ENCODE measurements at regions not wholly inside any gene's neighbourhood (a gene's known extent, or its start where the extent isn't known, plus 50 kb on each side); places are given as distances from the start of the nearest gene placed in this dataset.
"Not testable (repeated sequence)": the region's sequence is repeated elsewhere in the genome, so short reads cannot be mapped to it uniquely, and the experiment has no call there.

DNA sequence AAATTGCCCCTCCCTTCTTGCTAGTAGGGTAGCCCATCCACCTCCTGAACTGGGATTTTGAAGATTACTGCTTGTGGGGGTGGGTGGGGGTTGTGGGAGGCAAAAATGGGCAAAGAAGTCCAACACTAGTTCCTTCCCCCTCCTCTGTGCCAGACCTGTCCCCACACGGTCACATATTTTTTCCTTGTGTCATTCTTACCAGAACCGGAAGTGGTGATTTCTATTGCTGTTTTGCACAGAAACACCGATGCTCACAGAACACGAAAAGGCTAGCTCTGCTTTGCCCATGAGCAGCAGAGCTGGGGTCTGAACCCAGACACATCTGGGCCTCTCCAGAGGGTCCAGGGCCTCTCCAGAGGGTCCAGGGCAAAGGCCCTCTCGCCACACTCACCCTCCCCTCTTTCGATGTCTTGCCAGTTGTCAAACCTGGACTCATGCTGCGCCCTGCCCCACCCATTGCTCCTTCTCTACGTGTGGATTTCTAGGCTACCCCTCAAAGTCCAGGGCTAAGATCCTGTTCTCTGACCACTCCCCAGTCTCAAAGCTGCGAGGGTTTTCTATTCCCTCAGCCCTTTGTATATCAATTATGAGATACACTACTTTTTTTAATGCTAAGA, 264.4 kb upstream of the MSX2 start:
- DNase-seq (ENCODE audit: low read depth), result no peak
- TF ChIP-seq, protein P1, sequence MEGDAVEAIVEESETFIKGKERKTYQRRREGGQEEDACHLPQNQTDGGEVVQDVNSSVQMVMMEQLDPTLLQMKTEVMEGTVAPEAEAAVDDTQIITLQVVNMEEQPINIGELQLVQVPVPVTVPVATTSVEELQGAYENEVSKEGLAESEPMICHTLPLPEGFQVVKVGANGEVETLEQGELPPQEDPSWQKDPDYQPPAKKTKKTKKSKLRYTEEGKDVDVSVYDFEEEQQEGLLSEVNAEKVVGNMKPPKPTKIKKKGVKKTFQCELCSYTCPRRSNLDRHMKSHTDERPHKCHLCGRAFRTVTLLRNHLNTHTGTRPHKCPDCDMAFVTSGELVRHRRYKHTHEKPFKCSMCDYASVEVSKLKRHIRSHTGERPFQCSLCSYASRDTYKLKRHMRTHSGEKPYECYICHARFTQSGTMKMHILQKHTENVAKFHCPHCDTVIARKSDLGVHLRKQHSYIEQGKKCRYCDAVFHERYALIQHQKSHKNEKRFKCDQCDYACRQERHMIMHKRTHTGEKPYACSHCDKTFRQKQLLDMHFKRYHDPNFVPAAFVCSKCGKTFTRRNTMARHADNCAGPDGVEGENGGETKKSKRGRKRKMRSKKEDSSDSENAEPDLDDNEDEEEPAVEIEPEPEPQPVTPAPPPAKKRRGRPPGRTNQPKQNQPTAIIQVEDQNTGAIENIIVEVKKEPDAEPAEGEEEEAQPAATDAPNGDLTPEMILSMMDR (IDR thresholded peaks at IDR 0.05; ENCODE audit: low read depth, low read length, missing control alignments), result no peak
- H3K4me3 ChIP-seq (ENCODE audit: low read depth, low read length), result no peak overlapping the region

DNA sequence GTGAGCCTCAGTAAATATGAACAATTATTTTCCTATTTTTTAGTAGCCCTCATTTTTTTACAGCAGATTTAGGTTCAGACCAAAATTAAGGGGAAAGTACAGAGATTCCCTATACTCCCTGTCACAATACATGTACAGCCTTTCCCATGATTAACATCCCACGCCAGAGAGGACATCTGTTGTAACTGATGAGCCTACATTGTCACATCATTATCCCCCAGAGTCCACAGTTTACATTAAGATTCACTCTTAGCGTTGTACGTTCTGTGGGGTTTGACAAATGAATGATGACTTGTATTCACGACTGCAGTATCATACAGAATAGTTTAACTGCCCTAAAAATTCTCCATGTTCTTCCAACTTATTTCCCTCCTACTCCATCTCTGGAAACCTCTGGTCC, 262.3 kb upstream of the MSX2 start:
- TF ChIP-seq, protein P1 (IDR thresholded peaks at IDR 0.05; ENCODE audit: low read depth, low read length, missing control alignments), result no peak
- H3K4me3 ChIP-seq (ENCODE audit: low read depth, low read length), result no peak overlapping the region
- DNase-seq (ENCODE audit: low read depth), result no peak

DNA sequence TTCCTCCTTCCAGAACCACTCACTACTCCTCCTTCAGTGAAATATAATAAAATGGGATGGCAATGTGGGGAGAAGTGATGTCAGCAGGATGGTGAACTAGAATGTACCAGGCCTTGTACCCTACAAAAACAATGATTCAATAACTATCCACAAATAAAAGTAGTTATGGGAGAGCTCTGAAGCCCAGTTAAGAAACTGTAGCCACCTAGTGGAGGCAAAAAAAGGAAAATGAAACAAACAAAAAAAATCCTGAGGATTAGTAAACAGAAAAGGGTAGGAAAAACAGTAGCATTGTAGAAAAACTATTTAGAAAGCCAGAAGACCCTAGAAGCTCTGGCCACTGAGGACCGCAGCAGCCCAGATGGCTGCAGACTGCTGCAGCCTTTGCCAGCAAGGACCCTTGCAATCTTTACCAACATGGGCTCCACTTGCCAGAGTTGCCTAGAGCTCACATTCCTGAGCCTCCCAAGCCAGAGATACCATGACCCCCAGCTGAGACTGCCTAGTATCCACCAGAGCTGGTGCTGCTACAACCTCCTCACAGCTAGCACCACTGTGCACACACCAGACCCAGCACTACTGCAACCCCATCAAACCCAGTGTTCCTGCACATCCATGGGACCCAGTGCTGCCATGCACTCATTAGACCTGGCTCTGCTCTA, 259.7 kb upstream of the MSX2 start:
- TF ChIP-seq, protein P1 (IDR thresholded peaks at IDR 0.05; ENCODE audit: low read depth, low read length, missing control alignments), result peak; percentile 7
- DNase-seq (ENCODE audit: low read depth), result no peak
- H3K4me3 ChIP-seq (ENCODE audit: low read depth, low read length), result no peak overlapping the region

DNA sequence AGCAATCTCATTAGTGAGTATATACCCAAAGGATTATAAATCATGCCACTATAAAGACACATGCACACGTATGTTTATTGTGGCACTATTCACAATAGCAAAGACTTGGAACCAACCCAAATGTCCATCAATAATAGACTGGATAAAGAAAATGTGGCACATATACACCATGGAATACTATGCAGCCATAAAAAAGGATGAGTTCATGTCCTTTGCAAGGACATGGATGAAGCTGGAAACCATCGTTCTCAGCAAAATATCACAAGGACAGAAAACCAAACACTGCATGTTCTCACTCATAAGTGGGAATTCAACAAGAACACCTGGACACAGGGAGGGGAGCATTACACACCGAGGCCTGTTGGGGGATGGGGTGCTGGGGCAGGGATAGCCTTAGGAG, 252.9 kb upstream of the MSX2 start:
- H3K4me3 ChIP-seq (ENCODE audit: low read depth, low read length); DNase-seq (ENCODE audit: low read depth): not testable (repeated sequence)

DNA sequence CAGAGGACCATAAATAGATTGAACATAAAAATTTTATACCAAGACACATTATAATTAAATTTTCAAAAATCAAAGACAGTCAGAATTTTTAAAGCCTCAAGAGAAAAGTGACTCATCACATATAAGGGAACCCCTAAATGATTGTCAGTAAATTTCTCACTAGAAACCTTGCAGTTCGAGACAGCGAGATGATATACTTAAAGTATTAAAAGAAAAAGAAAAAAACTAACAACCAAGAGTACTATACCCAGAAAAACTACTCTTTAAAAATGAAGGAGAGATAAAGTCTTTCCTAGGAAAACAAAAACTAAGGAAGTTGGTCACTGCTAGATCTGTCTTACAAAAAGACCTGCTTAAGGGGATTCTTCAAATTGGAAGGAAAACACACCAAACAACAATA, 251.4 kb upstream of the MSX2 start:
- TF ChIP-seq, protein P1 (IDR thresholded peaks at IDR 0.05; ENCODE audit: low read depth, low read length, missing control alignments), result no peak
- DNase-seq (ENCODE audit: low read depth), result no peak
- H3K4me3 ChIP-seq (ENCODE audit: low read depth, low read length), result no peak overlapping the region

DNA sequence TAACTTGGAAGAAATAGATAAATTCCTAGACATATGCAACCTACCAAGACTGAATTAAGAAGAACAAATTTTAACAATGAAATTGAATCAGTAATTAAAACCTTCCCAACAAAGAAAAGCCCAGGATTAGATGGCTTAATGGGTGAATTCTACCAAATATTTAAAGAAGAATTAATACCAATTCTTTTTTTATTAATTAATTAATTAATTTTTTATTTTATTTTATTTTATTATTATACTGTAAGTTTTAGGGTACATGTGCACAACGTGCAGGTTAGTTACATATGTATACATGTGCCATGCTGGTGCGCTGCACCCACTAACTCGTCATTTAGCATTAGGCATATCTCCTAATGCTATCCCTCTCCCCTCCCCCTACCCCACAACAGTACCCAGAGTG, 248.4 kb upstream of the MSX2 start:
- DNase-seq (ENCODE audit: low read depth); H3K4me3 ChIP-seq (ENCODE audit: low read depth, low read length): not testable (repeated sequence)

DNA sequence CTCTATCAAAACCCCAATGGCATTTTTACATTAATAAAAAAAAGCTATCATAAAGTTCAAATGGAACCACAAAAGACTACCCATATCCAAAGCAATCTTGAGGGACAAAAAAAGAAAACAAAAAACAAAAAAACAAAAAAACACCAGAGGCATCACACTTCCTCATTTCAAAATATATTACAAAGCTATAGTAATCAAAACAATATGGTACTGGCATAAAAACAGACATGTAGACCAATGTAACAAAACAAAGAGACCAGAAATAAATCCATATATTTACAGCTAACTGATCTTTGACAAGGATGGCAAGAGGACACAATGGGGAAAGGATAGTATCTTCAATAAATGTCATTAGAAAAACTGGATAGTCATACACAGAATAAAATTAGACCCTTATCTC, 245.1 kb upstream of the MSX2 start:
- TF ChIP-seq, protein P1 (IDR thresholded peaks at IDR 0.05; ENCODE audit: low read depth, low read length, missing control alignments), result no peak
- no peak overlapping the region for H3K4me3 ChIP-seq (ENCODE audit: low read depth, low read length)
- no peak for DNase-seq (ENCODE audit: low read depth)

DNA sequence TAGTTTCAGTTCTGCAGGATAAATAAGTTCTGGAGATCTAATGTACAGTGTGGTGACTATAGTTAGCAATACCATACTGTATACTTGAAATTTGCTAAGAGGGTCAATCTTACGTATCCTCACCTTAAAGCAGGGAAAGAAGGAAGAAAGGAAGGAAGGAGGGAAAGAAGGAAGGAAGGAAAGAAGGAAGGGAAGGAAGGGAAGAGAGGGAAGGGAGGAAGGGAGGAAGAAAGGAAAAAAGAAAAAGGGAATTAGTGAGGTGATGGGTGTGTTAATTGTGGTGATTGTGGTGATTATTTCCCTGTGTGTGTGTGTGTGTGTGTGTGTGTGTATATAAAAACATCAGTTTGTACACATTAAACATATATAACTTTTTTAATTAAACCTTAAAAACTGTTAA, 242.6 kb upstream of the MSX2 start:
- no peak overlapping the region for H3K4me3 ChIP-seq (ENCODE audit: low read depth, low read length)
- TF ChIP-seq, protein P1 (IDR thresholded peaks at IDR 0.05; ENCODE audit: low read depth, low read length, missing control alignments), result no peak

More for the DNA sequence above, 242.6 kb upstream of the MSX2 start:
- no peak for DNase-seq (ENCODE audit: low read depth)

All from GM12864 (cell line).